ENCODE measurements at regions not wholly inside any gene's neighbourhood (a gene's known extent, or its start where the extent isn't known, plus 50 kb on each side); places are given as distances from the start of the nearest gene placed in this dataset.
"Not testable (repeated sequence)": the region's sequence is repeated elsewhere in the genome, so short reads cannot be mapped to it uniquely, and the experiment has no call there.

- DNase-seq (ENCODE audit: low spot score) (no peak), FAIRE-seq (no peak)
These were observed 421.4 kb upstream of the KLHL1 start for GRCh38 chr13:70529652-70530051.

GRCh38 chr13:70527599-70527998, 419.3 kb upstream of the KLHL1 start:
- FAIRE-seq (no peak), DNase-seq (ENCODE audit: low spot score) (no peak)

GRCh38 chr13:70523622-70524021, 415.4 kb upstream of the KLHL1 start:
- DNase-seq (ENCODE audit: low spot score) (no peak), FAIRE-seq (no peak)

- FAIRE-seq (no peak), DNase-seq (ENCODE audit: low spot score) (no peak)
These were observed 412.2 kb upstream of the KLHL1 start for GRCh38 chr13:70520275-70521036.

- no peak for DNase-seq (ENCODE audit: low spot score)
- FAIRE-seq: no peak
These were observed 409.8 kb upstream of the KLHL1 start for GRCh38 chr13:70518081-70518480.

GRCh38 chr13:70516226-70516625, 408.0 kb upstream of the KLHL1 start:
- FAIRE-seq (no peak), DNase-seq (ENCODE audit: low spot score) (no peak)

GRCh38 chr13:70511861-70512417, 403.7 kb upstream of the KLHL1 start:
- not testable (repeated sequence) for DNase-seq (ENCODE audit: low spot score); FAIRE-seq

- FAIRE-seq: no peak
- no peak for DNase-seq (ENCODE audit: low spot score)
These were observed 397.6 kb upstream of the KLHL1 start for GRCh38 chr13:70505809-70506208.

GRCh38 chr13:70502944-70503343, 394.7 kb upstream of the KLHL1 start:
- FAIRE-seq (no peak), DNase-seq (ENCODE audit: low spot score) (no peak)

- DNase-seq (ENCODE audit: low spot score): no peak
- no peak for FAIRE-seq
These were observed 382.2 kb upstream of the KLHL1 start for GRCh38 chr13:70490320-70490935.

GRCh38 chr13:70484931-70485330, 376.7 kb upstream of the KLHL1 start:
- DNase-seq (ENCODE audit: low spot score) (no peak), FAIRE-seq (no peak)

- FAIRE-seq (no peak), DNase-seq (ENCODE audit: low spot score) (no peak)
These were observed 375.5 kb upstream of the KLHL1 start for GRCh38 chr13:70483599-70484276.

- FAIRE-seq: no peak
- no peak for DNase-seq (ENCODE audit: low spot score)
These were observed 365.7 kb upstream of the KLHL1 start for GRCh38 chr13:70473907-70474306.

- DNase-seq (ENCODE audit: low spot score): no peak
- FAIRE-seq: no peak
These were observed 360.8 kb upstream of the KLHL1 start for GRCh38 chr13:70469077-70469476.

GRCh38 chr13:70457474-70457873, 349.2 kb upstream of the KLHL1 start:
- FAIRE-seq: no peak
- no peak for DNase-seq (ENCODE audit: low spot score)

- no peak for FAIRE-seq
- no peak for DNase-seq (ENCODE audit: low spot score)
These were observed 340.6 kb upstream of the KLHL1 start for GRCh38 chr13:70448820-70449219.

GRCh38 chr13:70432276-70432805, 324.1 kb upstream of the KLHL1 start:
- FAIRE-seq (no peak), DNase-seq (ENCODE audit: low spot score) (no peak)

GRCh38 chr13:70430256-70430655, 322.0 kb upstream of the KLHL1 start:
- DNase-seq (ENCODE audit: low spot score) (no peak), FAIRE-seq (no peak)

GRCh38 chr13:70424928-70425327, 316.7 kb upstream of the KLHL1 start:
- no peak for FAIRE-seq
- DNase-seq (ENCODE audit: low spot score): no peak

- FAIRE-seq (no peak), DNase-seq (ENCODE audit: low spot score) (no peak)
These were observed 316.2 kb upstream of the KLHL1 start for GRCh38 chr13:70424428-70424827.

- FAIRE-seq (no peak), DNase-seq (ENCODE audit: low spot score) (no peak)
These were observed 306.9 kb upstream of the KLHL1 start for GRCh38 chr13:70415136-70415535.

GRCh38 chr13:70408865-70409264, 300.6 kb upstream of the KLHL1 start:
- FAIRE-seq: no peak
- DNase-seq (ENCODE audit: low spot score): no peak

Data from urothelium cell line (cell line).